ENCODE measurements at regions not wholly inside any gene's neighbourhood (a gene's known extent, or its start where the extent isn't known, plus 50 kb on each side); places are given as distances from the start of the nearest gene placed in this dataset.

- Histone ChIP-seq H2BK15ac (ENCODE audit: low read depth, low read length) (no peak overlapping the region), H3K4me1 (ENCODE audit: insufficient read depth, low read length) (no peaks in the 10 kb centered on the region), H4K5ac (ENCODE audit: insufficient read length, low read depth, low read length) (no peak overlapping the region), H3K4me2 (ENCODE audit: insufficient read depth, insufficient read length, low read length) (no peak overlapping the region), H3K14ac (ENCODE audit: insufficient read depth, low read length) (no peak overlapping the region; the same call in 1 of the 2 replicates), H3K27me3 (ENCODE audit: insufficient read depth, low read length) (no peaks in the 10 kb centered on the region), H2BK5ac (ENCODE audit: insufficient read length, low read length) (no peak overlapping the region), H3K4ac (ENCODE audit: low read depth, low read length) (no peak overlapping the region), H2BK20ac (ENCODE audit: low read depth, low read length, poor library complexity, severe bottlenecking) (no peak overlapping the region), H3K23me2 (ENCODE audit: insufficient read length, low read depth, low read length, poor library complexity, severe bottlenecking) (no peaks in the 10 kb centered on the region), H3T11ph (ENCODE audit: low read length) (no peak overlapping the region), H2AFZ (ENCODE audit: low read length) (no peak overlapping the region), H4K20me1 (ENCODE audit: control insufficient read depth, insufficient read depth, insufficient read length) (no peaks in the 10 kb centered on the region), H3K79me2 (ENCODE audit: insufficient read depth, low read length) (no peaks in the 10 kb centered on the region), H2AK5ac (ENCODE audit: insufficient read length, low read length) (no peak overlapping the region), H3K9ac (ENCODE audit: extremely low read depth, insufficient read length, low read length) (no peak overlapping the region), H2BK12ac (ENCODE audit: insufficient read length, low read depth, low read length) (no peak overlapping the region), H3K23ac (ENCODE audit: insufficient read length, low read depth, low read length) (no peak overlapping the region), H4K8ac (replicated peaks; ENCODE audit: insufficient read length, low read depth, low read length) (peak overlapping the region; percentile 32), H3K56ac (ENCODE audit: insufficient read length, low read depth, low read length) (no peak overlapping the region), H4K91ac (ENCODE audit: insufficient read length, low read depth, low read length) (no peak overlapping the region), H2BK120ac (ENCODE audit: low read depth, low read length, poor library complexity, severe bottlenecking) (no peak overlapping the region), H3K18ac (ENCODE audit: insufficient read length, low read depth, low read length) (no peak overlapping the region), H3K79me1 (ENCODE audit: insufficient read depth, low read depth, low read length, poor library complexity, severe bottlenecking) (no peaks in the 10 kb centered on the region), H3K9me3 (ENCODE audit: control insufficient read depth, low read depth, low read length) (no peaks in the 10 kb centered on the region), H3K27ac (ENCODE audit: insufficient read length, low read depth, low read length) (no peak overlapping the region)
- peaks cover 5 to 16% of the 10 kb centered on the region in 2 experiments for H3K9me3 Mint-ChIP-seq
- WGBS (ENCODE audit: extremely low coverage, insufficient read length, low lambda C conversion rate), result no CpG with 5 or more reads among the region's 11 CpGs
- peaks cover 7% of the 10 kb centered on the region for H3K27me3 Mint-ChIP-seq (ENCODE audit: low read depth)
- H3K4me1 Mint-ChIP-seq, result peaks cover 7 to 13% of the 10 kb centered on the region in 2 experiments
- no peak overlapping the region for H3K27ac Mint-ChIP-seq
- no peak for TF ChIP-seq CTCF (conservative IDR thresholded peaks at IDR 0.05)
- H3K4me3 Mint-ChIP-seq, result no peak overlapping the region
- peaks cover 0 to 4% (median 3%) of the 10 kb centered on the region in 3 experiments; a peak in 5 of 7 replicates for H3K36me3 Mint-ChIP-seq (ENCODE audit: insufficient read depth in 1 of 3, low read depth in 3 of 3)
- DNase-seq, result no peak
Observed at GRCh38 chr9:134981829-134982228, 64.1 kb upstream of the FCN1 start.

Measured in H9 (cell line).